Esophagus muscularis mucosa (tissue), 4 donors: ENCODE measurements at regions not wholly inside any gene's neighbourhood (a gene's known extent, or its start where the extent isn't known, plus 50 kb on each side); places are given as distances from the start of the nearest gene placed in this dataset.

Experiments
- DNase-seq: peaks from one replicate; pipeline ENCODE4 v3.0.0-alpha.2; 2017; ENCODE audit errors: extremely low spot score
- H3K27ac ChIP-seq, 4 donors: fragments of 200-600 bp; sonication (generic); replicated peaks in 1 of 4; 1 replicate in 3 of 4; 2 replicates in 1 of 4; pipeline ENCODE4 v1.5.1; 2016 to 2019; ENCODE audit warnings: mild to moderate bottlenecking in 1 of 4
- H3K27me3 ChIP-seq, 4 donors: fragments of 200-600 bp; sonication (generic); one replicate each; pipeline versions ENCODE4 v1.5.1 to v1.6.0; 2016 to 2019
- H3K36me3 ChIP-seq, 4 donors: fragments of 200-600 bp; sonication (generic); one replicate each; pipeline ENCODE4 v1.5.1; 2016 to 2019
- H3K4me1 ChIP-seq, 4 donors: fragments of 200-600 bp; sonication (generic); one replicate each; pipeline ENCODE4 v1.5.1; 2016 to 2019
- H3K4me3 ChIP-seq, 4 donors: fragments of 200-600 bp; sonication (generic); 1 replicate in 2 of 4; 2 replicates in 2 of 4; pipeline ENCODE4 v1.5.1; 2016 to 2019; ENCODE audit warnings: mild to moderate bottlenecking in 4 of 4, moderate library complexity in 1 of 4
- H3K9me3 ChIP-seq, 4 donors: fragments of 200-600 bp; sonication (generic); 1 replicate in 3 of 4; 2 replicates in 1 of 4; pipeline ENCODE4 v1.5.1; 2016 to 2019
- EP300 ChIP-seq: sonication (generic); formaldehyde crosslinking; IDR thresholded peaks from one replicate; pipeline ENCODE4 v1.6.1; 2017; ENCODE audit warnings: antibody characterized with exemption
- POLR2A ChIP-seq: fragments of 450-650 bp; IDR thresholded peaks from one replicate; pipeline ENCODE4 v1.6.1; 2017; ENCODE audit warnings: antibody characterized with exemption, moderate library complexity, mild to moderate bottlenecking, low read depth
- POLR2AphosphoS5 ChIP-seq, 2 donors: sonication (generic); formaldehyde crosslinking; IDR thresholded peaks; one replicate each; pipeline ENCODE4 v1.6.1; 2017; ENCODE audit warnings: antibody characterized with exemption in 2 of 2
- WGBS: methylation state at CpG from one replicate; pipeline ENCODE4 v1.1.5; 2018; 5-methylcytosine and 5-hydroxymethylcytosine counted together
- intact Hi-C: fragments of 100-400 bp; cut with DNase I; formaldehyde crosslinking; loops from one replicate; pipeline ENCODE4 v1.15.1; 2023
- TF ChIP-seq, protein P1 (sequence below), 3 experiments: fragments of 200-600 bp in 2 of 3; fragments of 450-650 bp in 1 of 3; sonication (generic) in 2 of 3; IDR thresholded peaks; one replicate each; pipeline ENCODE4 v1.5.1; 2017 to 2019; ENCODE audit warnings: antibody characterized with exemption in 3 of 3, mild to moderate bottlenecking in 2 of 3, moderate library complexity in 1 of 3

DNA sequence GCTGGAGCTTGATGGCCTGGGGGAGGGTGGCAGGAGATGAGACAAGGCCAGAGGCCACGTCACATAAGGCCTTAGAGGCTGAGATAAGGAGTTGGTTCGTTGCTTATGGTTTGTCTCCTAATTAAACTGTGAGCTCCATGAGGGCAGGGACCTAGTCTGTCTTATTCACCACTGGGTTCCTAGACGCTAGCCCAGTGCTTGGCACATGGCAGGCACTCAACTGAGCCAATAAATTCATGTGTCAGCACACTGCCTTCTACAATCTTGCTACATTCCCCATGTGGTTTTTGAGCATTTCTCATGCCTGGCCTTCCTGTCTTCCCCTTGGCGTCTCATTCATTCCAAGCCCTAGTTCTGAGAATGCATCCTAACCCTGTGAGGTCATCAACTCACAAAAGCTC lies 92.5 kb upstream of the MED13L start:
- DNase-seq = no peak
- H3K27me3 ChIP-seq = no peaks in the 10 kb centered on the region
- H3K9me3 ChIP-seq = no peaks in the 10 kb centered on the region
- WGBS = 62% methylated on average over 4 of the region's 4 CpGs
- H3K36me3 ChIP-seq = no peaks in the 10 kb centered on the region
- no peak overlapping the region for H3K27ac ChIP-seq
- H3K4me1 ChIP-seq = peaks cover 0 to 7% (median 4%) of the 10 kb centered on the region in 4 donors
- H3K4me3 ChIP-seq = no peak overlapping the region
- intact Hi-C loops = no loop called here
- no peak for TF ChIP-seq POLR2A
- no peak for TF ChIP-seq EP300
- TF ChIP-seq POLR2AphosphoS5 (IDR thresholded peaks at IDR 0.05) = no peak
- TF ChIP-seq, protein P1, sequence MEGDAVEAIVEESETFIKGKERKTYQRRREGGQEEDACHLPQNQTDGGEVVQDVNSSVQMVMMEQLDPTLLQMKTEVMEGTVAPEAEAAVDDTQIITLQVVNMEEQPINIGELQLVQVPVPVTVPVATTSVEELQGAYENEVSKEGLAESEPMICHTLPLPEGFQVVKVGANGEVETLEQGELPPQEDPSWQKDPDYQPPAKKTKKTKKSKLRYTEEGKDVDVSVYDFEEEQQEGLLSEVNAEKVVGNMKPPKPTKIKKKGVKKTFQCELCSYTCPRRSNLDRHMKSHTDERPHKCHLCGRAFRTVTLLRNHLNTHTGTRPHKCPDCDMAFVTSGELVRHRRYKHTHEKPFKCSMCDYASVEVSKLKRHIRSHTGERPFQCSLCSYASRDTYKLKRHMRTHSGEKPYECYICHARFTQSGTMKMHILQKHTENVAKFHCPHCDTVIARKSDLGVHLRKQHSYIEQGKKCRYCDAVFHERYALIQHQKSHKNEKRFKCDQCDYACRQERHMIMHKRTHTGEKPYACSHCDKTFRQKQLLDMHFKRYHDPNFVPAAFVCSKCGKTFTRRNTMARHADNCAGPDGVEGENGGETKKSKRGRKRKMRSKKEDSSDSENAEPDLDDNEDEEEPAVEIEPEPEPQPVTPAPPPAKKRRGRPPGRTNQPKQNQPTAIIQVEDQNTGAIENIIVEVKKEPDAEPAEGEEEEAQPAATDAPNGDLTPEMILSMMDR (IDR thresholded peaks at IDR 0.05) = no peak

DNA sequence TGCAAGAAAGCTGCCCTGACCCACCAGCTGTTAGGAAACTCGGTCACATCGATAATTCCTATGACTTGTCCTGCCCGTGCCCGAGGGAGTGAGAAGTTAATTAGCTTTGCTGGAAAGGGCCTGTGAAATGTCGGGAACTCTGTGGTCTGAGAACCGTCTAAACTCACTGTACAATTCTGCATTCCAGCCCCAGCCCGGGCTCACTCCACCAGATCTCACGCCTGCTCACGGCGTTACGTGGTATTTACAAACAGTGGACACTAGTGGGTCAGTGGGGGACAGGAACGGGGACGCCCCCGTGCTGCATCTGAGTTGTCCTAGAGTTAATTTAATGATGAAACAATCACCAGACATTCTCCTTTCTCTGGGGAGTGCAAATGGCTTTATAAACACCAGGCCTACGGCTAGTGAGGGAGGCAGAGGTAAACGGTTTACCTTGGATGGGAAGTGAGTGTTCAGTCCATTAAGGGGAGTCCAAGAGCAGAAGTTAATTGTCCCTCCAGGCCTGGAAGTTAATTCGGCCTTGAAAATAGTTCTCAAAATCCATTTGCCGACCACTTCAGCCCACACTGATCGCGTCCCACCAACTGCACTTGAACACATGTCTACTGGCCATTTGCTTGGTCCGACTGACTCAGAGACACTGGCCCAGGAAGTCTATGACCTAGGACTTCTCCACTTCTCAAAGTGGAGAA lies 93.5 kb upstream of the MED13L start:
- Histone ChIP-seq H3K4me1 (peaks cover 0 to 7% (median 4%) of the 10 kb centered on the region in 4 donors), H3K4me3 (no peak overlapping the region), H3K36me3 (no peaks in the 10 kb centered on the region), H3K27ac (no peak overlapping the region), H3K27me3 (no peaks in the 10 kb centered on the region), H3K9me3 (no peaks in the 10 kb centered on the region)
- DNase-seq = no peak
- WGBS = 72% methylated on average over 21 of the region's 21 CpGs
- intact Hi-C loops = no loop called here
- TF ChIP-seq POLR2A (no peak), POLR2AphosphoS5 (IDR thresholded peaks at IDR 0.05) (no peak)
- TF ChIP-seq, protein P1 (IDR thresholded peaks at IDR 0.05) = no peak

DNA sequence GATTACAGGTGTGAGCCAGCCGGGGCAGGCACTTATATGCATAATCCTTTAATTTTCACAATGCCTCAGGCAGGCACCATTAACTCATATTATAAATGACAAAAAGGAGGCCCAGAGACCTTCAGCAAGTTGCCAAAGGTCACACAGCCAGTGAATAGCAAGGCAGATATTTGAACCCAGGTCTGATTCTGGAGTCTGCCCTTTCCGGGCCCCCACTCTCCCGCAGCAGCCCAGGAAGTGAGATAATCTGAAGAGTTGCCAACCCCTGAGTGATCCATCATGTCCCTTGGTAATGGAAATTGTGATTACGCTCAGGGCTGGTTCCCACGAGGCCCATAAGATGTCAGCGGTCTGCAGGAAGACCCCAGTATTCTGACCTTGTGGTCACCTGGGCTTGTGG lies 95.3 kb upstream of the MED13L start:
- no peaks in the 10 kb centered on the region for H3K27me3 ChIP-seq
- no peak for DNase-seq
- intact Hi-C loops = no loop called here
- 80% methylated on average over 6 of the region's 6 CpGs for WGBS
- H3K36me3 ChIP-seq = no peaks in the 10 kb centered on the region
- no peak overlapping the region for H3K4me3 ChIP-seq
- TF ChIP-seq EP300 (no peak), POLR2AphosphoS5 (IDR thresholded peaks at IDR 0.05) (no peak), POLR2A (no peak)
- TF ChIP-seq, protein P1 (IDR thresholded peaks at IDR 0.05) = no peak
- no peak overlapping the region for H3K27ac ChIP-seq
- no peaks in the 10 kb centered on the region for H3K9me3 ChIP-seq
- peaks cover 0 to 7% (median 2%) of the 10 kb centered on the region in 4 donors for H3K4me1 ChIP-seq

DNA sequence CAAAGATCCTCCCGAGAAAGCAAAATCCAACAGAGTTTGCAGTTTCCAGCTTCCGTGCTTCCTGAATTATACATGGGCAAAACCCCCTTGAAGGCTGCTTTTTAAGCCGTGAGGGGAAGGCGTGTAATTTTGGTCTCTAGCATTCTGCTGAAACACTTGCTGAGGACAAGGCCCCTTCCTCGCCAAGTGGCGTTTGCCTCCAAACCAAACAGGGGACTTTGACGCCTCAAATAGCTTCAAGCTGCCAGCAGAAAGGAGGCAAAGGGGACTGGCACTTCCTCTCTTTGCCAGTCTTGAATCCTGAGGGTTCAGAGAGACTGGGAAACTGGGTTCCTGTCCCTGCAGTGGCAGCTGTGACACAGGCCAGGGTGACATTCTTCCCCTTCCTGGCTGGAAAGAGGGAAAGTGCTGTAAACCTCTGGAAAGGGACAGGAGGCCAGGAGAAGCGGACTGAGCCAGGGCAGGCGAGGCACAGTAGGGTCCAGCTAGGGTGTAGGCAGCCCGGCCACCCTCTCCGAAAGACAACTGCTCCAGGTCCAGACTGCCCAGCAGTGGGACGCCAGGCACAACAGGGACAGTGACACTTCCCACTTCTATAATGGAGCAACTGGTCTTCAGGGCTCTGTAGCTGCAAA lies 96.2 kb upstream of the MED13L start:
- H3K4me3 ChIP-seq = no peak overlapping the region
- H3K36me3 ChIP-seq = no peaks in the 10 kb centered on the region
- intact Hi-C loops = no loop called here
- WGBS = 83% methylated on average over 12 of the region's 12 CpGs
- peaks cover 0 to 7% (median 2%) of the 10 kb centered on the region in 4 donors for H3K4me1 ChIP-seq
- TF ChIP-seq POLR2AphosphoS5 (IDR thresholded peaks at IDR 0.05) (no peak), POLR2A (no peak), EP300 (no peak)
- TF ChIP-seq, protein P1 (IDR thresholded peaks at IDR 0.05) = no peak
- no peaks in the 10 kb centered on the region for H3K27me3 ChIP-seq
- DNase-seq = no peak
- H3K27ac ChIP-seq = no peak overlapping the region
- H3K9me3 ChIP-seq = no peaks in the 10 kb centered on the region
